A172 (cell line): ENCODE measurements at regions not wholly inside any gene's neighbourhood (a gene's known extent, or its start where the extent isn't known, plus 50 kb on each side); places are given as distances from the start of the nearest gene placed in this dataset.
"Not testable (repeated sequence)": the region's sequence is repeated elsewhere in the genome, so short reads cannot be mapped to it uniquely, and the experiment has no call there.

Experiments used
- DNase-seq: peaks from one replicate; pipeline ENCODE4 v3.0.0-alpha.2; 2015; ENCODE audit warnings: low spot score

DNA sequence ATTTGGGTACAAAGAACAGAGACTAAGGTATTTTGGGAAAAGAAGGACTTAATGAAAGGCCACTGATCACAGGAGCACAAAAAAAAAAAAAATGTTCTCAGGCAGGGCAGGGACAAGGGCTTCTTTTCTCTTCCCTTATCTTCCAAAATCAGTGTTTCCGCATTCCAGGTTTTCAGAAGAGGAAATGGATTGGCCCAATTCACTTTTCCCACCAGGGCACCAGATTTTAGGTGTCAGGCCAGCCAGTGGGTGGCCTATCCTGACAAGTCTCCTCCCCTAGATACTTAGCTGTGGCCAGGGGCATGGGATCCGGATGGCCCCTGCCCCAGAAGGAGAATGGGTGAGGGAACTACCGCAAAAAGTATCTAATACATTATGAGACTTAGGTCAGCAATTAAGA, 88.9 kb upstream of the WAC start:
- DNase-seq: no peak

DNA sequence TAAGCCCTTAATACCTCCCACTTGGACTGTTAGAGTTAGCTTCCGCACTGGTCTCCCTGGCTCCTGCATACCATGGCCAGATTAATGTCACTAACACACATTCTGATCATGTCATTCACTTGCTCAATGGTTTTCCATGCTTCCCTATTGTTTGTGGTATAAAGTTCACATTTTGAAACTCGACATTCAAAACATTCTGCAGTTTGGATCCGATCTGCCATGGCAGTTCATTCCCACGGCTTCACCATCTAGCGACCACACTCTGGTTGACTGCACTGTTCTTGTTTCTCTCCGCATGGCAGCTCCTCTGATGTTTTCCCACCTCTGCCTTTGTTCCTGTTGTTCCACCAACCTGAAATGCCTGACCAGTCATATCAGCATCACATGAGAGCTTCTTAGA, 87.4 kb upstream of the WAC start:
- DNase-seq: no peak

DNA sequence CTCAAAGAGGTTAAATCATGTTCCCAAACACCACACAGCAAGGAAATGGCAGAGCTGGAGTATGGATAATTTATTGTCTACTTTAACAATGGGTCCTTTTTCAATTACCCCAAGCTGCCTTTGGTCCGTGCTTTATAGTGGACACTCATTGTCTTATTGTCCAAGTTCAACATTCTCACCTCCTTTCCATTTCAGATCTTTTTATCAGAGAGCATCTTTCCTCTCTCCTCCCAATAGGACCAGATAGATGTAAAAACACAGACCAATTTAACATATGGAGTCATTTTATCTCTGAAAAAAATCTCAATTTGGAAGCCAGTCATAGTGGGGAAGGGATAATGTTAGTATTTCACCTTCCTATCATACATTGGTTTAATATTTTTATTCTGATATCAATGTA, 83.5 kb upstream of the WAC start:
- no peak for DNase-seq

DNA sequence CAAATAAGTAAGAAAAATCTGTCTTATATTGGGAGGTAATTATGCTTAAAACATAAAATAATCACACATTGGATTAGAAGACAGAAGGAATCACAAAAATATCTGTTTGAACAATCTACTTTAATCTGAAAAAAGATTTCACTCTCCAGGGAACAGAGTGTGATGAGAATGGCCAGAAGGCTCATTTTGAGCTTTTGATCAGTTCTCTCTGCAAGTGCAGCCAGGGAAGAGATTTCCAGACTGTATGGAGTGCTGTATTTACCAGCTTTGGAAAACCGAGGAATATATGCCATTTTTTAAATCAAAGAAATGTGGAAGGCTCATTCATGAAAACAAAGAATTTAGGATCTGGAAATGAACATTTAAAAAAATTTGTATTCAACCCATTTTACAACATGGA, 83.0 kb upstream of the WAC start:
- DNase-seq: no peak

DNA sequence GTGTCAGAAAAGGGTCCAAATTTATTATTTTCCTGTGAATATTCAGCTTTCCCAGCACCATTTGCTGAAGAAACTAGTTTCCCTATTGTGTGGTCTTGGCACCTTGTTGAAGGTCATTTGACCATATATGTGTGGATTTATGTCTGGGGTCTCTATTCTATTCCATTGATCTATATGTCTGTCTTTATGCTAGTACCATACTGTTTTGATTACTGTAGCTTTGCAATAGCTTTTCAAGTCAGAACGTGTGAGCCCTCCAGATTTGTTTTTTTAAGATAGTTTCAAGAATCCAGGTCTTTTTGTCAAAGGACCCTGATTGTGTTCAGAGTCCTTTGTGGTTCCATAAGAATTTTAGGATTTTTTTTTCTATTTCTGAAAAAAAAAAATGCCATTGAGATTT, 79.0 kb upstream of the WAC start:
- DNase-seq: no peak

DNA sequence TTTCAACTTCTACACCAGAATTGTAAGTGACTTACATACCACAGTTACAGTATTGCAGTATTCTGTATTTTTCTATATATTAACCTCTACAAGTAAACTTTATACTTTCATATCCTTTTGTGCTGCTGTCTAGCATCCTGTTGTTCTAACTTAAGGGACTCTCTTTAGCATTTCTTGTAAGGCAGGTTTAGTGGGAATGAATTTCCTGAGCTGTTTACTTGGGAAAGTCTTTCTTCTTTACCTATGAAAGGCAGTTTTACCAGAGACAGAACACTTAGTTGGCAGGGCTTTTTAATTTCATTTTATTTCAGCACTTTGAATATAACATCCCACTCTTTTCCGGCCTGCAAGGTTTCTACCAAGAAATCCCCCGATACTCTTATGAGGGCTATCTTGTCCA, 75.8 kb upstream of the WAC start:
- DNase-seq: no peak

DNA sequence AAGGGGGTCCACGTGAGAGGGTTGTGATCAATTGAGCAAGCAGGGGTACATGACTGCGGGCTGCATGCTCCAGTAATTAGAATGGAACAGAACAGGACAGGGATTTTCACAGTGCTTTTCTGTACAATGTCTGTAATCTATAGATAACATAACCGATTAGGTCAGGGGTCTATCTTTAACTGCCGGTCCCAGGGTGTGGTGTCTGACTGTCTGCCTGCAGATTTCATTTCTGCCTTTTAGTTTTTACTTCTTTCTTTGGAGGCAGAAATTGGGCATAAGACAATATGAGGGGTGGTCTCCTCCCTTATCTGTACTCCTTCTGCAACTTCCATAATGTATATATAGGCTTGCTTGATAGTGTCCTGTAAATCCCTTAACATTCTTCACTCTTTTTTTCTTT, 75.0 kb upstream of the WAC start:
- DNase-seq: not testable (repeated sequence)

DNA sequence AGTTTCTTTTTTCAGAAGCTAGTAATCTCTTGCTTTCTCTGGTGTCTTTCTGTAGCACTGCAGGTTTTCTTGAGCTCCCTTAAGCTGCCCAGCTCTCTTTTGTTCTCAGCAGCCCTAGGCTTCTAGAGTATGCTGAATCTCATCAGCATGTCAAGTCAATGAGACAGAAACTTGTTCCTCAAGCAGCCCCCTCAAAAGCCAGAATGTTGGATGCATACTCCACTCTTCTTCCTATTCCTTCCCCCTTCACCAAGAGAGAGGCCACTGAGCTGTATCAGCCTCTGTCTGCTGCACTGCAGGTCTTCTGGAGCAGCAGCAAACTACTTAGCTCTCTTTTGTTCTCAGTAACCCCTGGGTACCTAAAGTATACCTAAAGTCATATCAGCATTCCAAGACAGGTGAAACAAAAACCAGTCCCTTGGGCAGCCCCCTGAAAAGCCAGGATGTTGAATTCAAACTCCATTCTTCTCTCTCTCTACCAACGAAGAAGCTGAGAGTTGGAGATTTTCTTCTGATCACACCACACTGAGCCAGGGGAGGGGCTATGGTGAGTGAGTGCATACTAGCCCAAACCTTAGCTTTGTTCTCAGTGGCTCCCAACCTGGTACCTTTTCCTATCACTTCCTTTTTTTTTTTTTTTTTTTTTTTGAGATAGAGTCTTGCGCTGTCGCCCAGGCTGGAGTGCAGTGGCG, 73.3 kb upstream of the WAC start:
- DNase-seq: no peak

DNA sequence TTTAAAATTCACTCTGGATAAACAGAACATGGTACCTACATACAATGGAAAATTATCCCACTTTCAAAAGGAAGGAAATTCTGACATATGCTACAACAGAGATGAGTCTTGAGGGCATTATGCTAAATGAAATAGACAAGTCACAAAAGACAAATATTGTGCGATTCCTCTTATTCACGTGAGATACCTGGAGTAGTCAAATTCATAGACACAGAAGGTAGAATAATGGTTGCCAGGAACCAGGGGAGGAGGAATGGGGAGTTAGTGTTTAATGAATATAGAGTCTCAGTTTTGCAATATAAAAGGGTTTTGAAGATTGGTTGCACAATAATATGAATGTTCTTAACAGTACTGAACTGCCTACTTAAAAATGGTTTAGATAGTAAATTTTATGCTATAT, 69.8 kb upstream of the WAC start:
- no peak for DNase-seq

DNA sequence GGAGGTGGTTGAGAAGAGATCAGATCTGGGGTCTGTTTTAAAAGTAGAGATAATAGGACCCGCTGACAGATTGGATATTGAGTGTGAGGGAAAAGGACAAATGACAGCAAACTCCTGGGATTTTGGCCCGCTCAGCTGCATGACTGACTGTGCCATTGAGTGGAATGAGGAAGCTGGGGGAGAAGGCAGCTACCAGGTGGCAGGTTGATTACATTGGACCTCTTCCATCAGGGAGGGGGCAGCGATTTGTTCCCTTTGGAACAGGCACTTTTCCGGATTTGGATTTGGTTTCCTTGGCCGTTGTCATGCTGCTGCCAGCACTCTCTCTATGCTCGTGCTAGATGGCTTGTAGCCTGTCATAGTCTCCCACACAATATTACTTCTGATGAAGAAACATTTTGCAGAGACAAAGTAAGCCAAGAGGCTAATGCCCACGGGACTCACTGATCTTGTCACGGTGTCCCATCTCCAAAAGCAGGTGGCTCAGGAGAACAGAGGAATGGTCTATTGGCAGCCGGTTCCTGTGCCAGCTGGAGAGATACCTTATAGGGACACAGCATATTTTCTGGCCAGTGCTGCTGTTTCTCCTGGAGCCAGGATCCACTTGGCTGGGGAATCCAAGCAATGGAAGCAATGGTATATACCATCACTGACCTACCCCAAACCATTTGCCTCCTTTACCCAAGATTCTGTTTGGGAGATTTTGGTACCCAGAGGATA, 69.1 kb upstream of the WAC start:
- DNase-seq: no peak

DNA sequence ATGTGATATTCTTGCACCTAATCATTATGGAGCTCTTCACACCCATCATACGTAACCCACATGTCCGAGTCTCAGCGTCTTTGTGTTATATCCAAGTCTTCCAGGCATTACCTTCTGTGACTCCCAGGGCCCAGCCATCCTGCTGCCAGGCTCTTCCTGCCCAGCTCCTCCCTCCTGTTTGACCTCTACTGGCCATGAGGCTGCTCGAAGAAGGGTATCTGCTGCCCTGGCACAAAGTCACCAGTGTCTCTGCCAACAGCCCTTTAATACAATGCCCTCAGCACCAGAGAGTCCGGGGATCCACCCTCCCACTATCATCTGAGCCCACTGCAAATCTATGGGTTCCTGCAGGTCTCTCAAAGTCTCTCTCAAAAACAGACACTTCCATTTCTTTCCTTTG, 65.3 kb upstream of the WAC start:
- no peak for DNase-seq

DNA sequence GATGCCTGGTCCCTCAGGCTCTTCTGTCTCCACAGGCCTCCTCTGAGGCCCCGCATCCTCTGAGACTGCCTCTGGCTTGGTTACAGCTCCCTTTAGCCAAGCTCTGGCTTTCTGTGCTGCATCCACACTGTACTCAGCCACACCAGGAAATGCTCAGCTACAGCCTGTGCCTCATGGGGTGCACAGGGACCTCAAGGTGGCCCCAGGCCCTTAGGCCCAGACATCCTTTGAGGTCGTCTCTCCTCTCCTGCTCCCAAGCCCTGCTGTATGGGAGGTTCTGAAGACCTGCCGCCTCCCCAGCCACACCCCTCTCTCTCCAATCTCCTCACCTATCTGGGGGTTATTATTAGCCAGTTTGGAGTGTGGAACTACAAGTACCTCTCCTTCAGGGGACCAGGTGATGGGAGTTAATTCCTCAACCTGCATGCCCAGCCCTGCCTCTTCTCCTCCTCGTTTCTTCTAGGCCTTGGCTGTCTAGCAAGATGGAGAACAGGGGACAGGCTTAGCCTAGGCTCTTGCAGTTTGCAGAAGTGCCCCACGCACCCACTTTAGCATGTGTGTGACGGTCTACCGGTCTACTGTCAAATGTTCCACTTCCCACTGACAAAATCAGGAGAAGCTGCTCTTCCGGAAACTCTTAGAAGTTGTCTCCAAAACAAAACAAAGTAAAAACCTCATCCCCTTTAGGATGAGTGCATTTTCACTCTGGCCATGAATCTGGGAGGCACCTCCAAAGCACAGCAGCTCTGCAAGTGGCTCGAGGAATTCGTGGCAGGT, 64.0 kb upstream of the WAC start:
- no peak for DNase-seq

DNA sequence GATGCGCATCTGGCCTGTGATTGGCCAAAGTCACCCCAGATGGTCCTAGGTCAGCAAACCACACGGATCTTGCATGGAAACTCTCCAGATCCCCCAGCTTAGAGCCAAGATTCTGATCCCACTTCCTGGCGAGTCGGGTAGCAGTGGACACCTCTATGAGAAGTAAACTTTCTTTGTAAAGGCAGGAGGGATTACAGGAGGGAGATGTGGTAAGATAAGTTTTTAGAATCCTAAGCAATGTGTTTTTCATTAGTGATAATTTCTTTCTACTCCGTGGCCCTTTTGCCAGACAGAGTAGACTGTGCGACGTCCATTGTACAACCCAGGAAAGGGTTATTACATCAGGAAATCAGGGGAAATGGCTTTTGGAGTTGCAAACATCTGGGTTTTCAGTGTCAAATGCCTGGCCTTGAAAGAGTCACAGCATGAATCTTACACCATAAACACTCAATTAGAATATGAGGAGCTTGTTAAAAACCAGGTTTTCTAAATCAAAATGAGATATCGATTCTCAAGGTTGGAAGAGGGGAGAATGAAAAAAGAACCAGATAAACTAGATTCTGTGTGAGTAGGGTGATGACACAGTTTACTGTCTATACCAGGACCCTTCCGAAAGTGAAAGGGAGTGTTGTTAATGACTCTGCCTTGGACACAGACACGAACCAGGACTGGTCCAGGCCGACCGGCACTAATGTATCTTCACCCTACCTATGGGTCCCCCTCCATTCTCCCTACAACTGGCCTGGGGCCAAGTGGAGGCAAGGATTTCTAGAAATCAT, 61.9 kb upstream of the WAC start:
- DNase-seq: no peak

DNA sequence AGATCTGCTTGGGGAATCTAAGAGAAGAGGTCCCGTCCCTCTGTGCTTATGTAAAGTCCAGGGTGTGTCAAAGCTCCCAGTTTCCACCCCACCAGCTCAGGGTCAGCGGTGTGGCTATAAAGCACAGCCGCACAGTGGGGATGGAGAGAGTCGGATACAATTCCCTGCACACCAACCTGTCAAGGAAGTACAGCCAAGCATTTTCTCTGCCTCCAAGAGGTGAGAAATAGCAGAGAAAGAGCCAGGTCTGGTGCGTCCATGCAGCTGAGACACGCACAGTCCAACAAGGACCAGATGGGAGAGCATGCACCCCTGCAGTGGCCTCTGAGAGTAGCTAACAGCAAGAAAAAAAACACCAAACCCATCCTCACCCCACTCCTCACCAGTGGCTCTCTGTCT, 61.3 kb upstream of the WAC start:
- no peak for DNase-seq

DNA sequence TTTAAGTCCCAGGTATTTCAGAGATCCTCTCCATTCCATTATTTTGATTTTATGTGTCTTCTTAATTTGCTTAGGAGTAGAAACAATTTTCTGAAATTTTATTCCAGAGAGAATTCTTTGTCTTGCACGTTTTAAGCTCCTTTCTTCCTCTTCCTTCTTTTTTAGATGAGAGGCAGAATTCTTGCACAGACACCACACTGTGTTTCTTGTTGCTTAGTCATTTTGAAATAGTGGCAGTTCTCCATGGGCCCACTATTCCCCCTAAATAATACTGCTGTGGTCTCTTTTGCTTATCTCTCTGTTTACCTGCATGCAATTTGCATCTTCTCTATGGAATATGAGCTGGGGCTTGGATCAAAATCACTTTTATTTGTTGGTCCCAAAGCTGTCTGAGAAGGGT, 54.3 kb upstream of the WAC start:
- DNase-seq: no peak

DNA sequence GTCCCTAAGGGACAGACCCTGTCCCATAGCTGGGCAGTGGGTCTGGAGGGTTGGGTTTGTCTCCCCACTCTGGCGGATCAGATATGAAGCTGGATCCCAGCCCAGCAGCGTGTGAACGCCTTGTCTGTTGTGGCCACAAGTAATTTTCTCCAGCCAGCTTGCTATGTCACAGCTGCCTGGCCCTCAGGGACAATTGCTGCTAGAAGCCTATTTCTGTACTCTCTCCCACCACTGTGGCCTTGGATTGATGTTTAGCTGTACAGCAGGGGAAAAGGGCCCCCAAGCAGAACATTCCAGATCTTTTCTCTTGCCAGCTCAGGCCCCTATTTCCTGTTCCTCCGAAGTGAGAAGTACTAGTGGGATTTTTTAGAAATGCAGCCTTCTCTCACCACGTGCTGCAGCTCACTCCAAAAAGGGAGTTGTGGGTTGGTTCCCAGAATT, 53.5 kb upstream of the WAC start:
- DNase-seq: no peak

DNA sequence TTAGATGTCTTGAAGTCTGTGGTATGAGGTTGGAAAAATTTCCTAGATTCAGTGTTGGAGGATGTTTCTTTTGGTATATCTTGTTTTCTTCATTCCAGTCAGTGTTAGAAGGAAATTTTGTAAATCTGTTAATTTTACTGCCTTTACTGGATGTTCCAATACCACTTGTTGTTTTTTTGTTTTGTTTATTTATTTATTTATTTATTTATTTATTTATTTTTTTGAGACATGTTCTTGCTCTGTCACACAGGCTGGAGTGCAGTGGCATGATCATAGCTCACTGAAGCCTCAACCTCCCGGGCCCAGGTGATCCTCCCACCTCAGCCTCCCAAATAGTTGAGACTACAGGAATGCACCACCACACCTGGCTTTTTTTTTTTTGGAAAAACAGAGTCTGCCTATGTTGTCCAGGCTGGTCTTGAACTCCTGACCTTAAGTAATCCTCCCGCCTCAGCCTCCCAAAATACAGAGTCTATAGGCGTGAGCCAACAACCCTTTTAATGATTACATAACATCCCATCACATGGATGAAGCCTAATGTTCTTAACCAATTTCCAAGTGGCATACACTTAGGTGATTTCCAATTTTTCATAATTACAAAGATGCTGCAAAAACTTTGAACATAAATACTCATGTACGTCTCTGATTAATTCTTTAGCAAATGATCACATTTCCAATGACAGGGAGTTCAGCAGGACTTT, 52.8 kb upstream of the WAC start:
- DNase-seq: no peak

DNA sequence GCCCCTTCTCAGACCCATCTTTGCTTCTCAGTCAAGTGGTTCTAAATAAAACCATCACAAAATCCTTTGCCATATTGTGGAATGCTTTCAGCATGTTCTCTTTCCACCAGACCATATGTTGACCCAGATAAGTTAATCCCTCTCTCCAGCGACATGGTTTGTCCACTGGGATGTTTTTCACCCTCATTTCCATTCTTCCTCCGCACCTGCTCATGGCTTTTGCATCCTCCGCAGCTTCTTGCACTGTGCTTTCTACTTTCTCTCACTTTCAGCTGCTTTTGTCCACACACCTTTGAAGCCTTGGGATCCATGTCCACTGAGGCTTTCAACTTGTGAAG, 52.3 kb upstream of the WAC start:
- no peak for DNase-seq

DNA sequence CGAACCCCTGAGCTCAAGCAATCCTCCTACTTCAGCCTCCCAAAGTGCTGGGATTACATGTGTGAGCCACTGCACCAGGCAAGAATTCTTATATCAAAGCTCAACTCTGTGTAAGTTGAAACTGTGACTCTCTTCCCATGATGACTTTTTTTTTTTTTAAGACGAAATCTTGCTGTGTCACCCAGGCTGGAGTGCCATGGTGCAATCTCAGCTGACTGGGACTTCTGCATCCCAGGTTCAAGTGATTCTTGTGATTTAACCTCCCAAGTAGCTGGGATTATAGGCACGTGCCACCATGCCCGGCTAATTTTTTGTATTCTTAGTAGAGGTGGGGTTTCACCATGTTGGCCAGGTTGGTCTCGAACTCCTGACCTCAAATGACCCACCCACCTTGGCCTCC, 51.6 kb upstream of the WAC start:
- DNase-seq: not testable (repeated sequence)

DNA sequence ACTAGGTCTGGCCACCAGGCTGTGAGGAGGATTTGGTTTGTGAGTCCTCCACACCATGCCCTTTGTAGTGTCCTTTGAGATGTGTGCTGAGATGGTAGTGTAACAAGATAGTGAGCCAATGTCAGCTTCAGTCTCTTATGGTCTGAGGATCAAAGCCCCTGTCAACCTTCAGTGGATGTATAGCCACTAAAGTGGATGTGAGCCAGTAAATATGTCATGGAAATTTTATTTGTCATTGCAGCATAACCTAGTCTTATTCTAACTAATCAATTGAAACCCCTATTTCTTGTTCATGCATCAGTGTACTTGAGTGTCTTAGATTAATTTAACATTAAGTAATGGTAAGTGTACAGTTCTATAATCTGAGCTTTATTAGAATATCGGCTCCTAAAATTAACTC, 51.0 kb upstream of the WAC start:
- no peak for DNase-seq
